ENCODE measurements at regions not wholly inside any gene's neighbourhood (a gene's known extent, or its start where the extent isn't known, plus 50 kb on each side); places are given as distances from the start of the nearest gene placed in this dataset.

GRCh38 chr2:207394812-207395534 lies 134.8 kb upstream of the CREB1 start:
- no peak overlapping the region for H3K4me3 ChIP-seq (ENCODE audit: low read depth, low read length)
- no peak for DNase-seq (ENCODE audit: low read depth)
- no peak for TF ChIP-seq CTCF (IDR thresholded peaks at IDR 0.05; ENCODE audit: control insufficient read depth, extremely low read depth, insufficient read depth)

- no peak for DNase-seq (ENCODE audit: low read depth)
- TF ChIP-seq CTCF (IDR thresholded peaks at IDR 0.05; ENCODE audit: control insufficient read depth, extremely low read depth, insufficient read depth): no peak
- H3K4me3 ChIP-seq (ENCODE audit: low read depth, low read length): no peak overlapping the region
These were observed 134.1 kb upstream of the CREB1 start for GRCh38 chr2:207395535-207396251.

- no peak overlapping the region for H3K4me3 ChIP-seq (ENCODE audit: low read depth, low read length)
- TF ChIP-seq CTCF (IDR thresholded peaks at IDR 0.05; ENCODE audit: control insufficient read depth, extremely low read depth, insufficient read depth): no peak
- no peak for DNase-seq (ENCODE audit: low read depth)
These were observed 131.7 kb upstream of the CREB1 start for GRCh38 chr2:207397917-207398655.

GRCh38 chr2:207399301-207399700 lies 130.5 kb upstream of the CREB1 start:
- no peak for TF ChIP-seq CTCF (IDR thresholded peaks at IDR 0.05; ENCODE audit: control insufficient read depth, extremely low read depth, insufficient read depth)
- no peak for DNase-seq (ENCODE audit: low read depth)
- no peak overlapping the region for H3K4me3 ChIP-seq (ENCODE audit: low read depth, low read length)

- TF ChIP-seq CTCF (IDR thresholded peaks at IDR 0.05; ENCODE audit: control insufficient read depth, extremely low read depth, insufficient read depth): no peak
- no peak overlapping the region for H3K4me3 ChIP-seq (ENCODE audit: low read depth, low read length)
- DNase-seq (ENCODE audit: low read depth): no peak
These were observed 128.4 kb upstream of the CREB1 start for GRCh38 chr2:207401338-207401737.

GRCh38 chr2:207403141-207403540 lies 126.6 kb upstream of the CREB1 start:
- no peak for DNase-seq (ENCODE audit: low read depth)
- H3K4me3 ChIP-seq (ENCODE audit: low read depth, low read length): no peak overlapping the region
- TF ChIP-seq CTCF (IDR thresholded peaks at IDR 0.05; ENCODE audit: control insufficient read depth, extremely low read depth, insufficient read depth): no peak
